BLaER1 (cell line): ENCODE measurements at regions not wholly inside any gene's neighbourhood (a gene's known extent, or its start where the extent isn't known, plus 50 kb on each side); places are given as distances from the start of the nearest gene placed in this dataset.

ENCODE experiments used
- H3K27ac ChIP-seq: shearing (Covaris generic); formaldehyde crosslinking; 2 replicates; pipeline ENCODE4 v1.8.1; 2022
- H3K27me3 ChIP-seq: shearing (Covaris generic); formaldehyde crosslinking; 2 replicates; pipeline ENCODE4 v1.8.1; 2022
- H3K36me3 ChIP-seq: shearing (Covaris generic); formaldehyde crosslinking; 2 replicates; pipeline ENCODE4 v1.8.1; 2022
- H3K4me1 ChIP-seq: shearing (Covaris generic); formaldehyde crosslinking; 2 replicates; pipeline ENCODE4 v1.8.1; 2022
- H3K4me2 ChIP-seq: shearing (Covaris generic); formaldehyde crosslinking; 2 replicates; pipeline ENCODE4 v1.8.1; 2022
- H3K4me3 ChIP-seq: shearing (Covaris generic); formaldehyde crosslinking; 2 replicates; pipeline ENCODE4 v1.8.1; 2022
- H3K9ac ChIP-seq: shearing (Covaris generic); formaldehyde crosslinking; 2 replicates; pipeline ENCODE4 v1.8.1; 2022
- H3K9me3 ChIP-seq: shearing (Covaris generic); formaldehyde crosslinking; 2 replicates; pipeline ENCODE4 v1.8.1; 2022
- H4K20me1 ChIP-seq: shearing (Covaris generic); formaldehyde crosslinking; 2 replicates; pipeline ENCODE4 v1.8.1; 2022
- Cebpa-rat ChIP-seq: shearing (Covaris generic); IDR thresholded peaks from 2 replicates; pipeline ENCODE4 v1.8.1; 2022

DNA sequence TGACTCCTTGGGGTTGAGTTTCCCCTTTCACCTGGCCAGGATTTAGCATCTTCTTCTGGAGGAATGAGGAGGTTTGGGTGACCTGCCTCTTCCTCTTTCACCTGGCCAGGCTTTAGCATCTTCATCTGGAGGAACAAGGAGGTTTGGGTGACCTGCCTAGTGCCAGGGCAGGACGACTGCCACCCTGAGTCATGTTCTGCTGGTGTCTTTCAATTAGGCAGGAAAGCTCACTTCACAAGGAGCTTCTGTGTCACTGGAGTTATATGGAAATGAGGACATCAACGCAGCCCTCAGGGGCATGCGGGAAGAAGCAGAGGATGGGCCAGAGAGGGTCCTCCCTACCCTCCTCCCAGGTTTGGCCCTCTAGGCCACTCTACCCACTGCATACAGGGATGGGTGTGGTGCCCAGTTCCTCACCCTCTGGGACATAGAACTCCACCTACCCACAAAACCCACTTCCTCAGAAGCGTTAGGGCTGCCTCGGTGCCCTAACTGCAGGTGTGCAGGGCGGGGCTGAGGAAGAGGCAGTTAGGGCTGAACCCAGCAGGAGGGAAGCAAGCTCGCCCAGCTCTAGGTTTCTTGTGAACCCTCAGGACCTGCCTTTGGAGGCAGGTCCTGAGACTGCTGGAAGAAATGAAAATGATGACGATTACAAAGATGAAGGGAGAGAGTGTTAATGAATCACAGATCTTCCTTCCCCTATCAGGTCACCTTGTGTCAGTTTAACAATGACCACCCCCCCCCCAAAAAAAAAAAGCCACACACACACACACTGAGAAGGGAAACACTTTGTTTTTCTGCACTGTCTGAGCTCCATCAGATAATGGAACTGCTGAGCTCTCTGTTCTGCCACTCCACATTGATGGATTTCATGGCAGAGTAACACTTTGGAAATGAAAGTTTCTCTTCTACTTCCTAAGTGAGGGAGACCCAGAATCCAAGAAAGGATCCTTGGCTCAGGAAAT lies 71.0 kb downstream of the ARL4C start:
- peak overlapping the region; percentile 83 for H3K4me2 ChIP-seq
- H3K27me3 ChIP-seq, result no peaks in the 10 kb centered on the region
- H3K9me3 ChIP-seq, result no peaks in the 10 kb centered on the region; the same call in 1 of the 2 replicates
- H3K27ac ChIP-seq, result peak overlapping the region; percentile 95
- H3K36me3 ChIP-seq, result no peaks in the 10 kb centered on the region
- H3K4me3 ChIP-seq, result peak overlapping the region; percentile 5; the same call in 1 of the 2 replicates
- no peak for TF ChIP-seq Cebpa-rat
- H3K9ac ChIP-seq, result peak overlapping the region; percentile 76
- no peaks in the 10 kb centered on the region for H4K20me1 ChIP-seq
- peaks cover 87% of the 10 kb centered on the region for H3K4me1 ChIP-seq

GRCh38 chr2:234423884-234424283 lies 73.0 kb downstream of the ARL4C start:
- peaks cover 98% of the 10 kb centered on the region for H3K4me1 ChIP-seq
- H3K36me3 ChIP-seq, result no peaks in the 10 kb centered on the region
- peak overlapping the region; percentile 42; the same call in 1 of the 2 replicates for H3K27ac ChIP-seq
- no peak overlapping the region for H3K4me3 ChIP-seq
- TF ChIP-seq Cebpa-rat, result no peak
- H3K9ac ChIP-seq, result no peak overlapping the region
- H4K20me1 ChIP-seq, result no peaks in the 10 kb centered on the region
- no peaks in the 10 kb centered on the region; the same call in 1 of the 2 replicates for H3K9me3 ChIP-seq
- H3K4me2 ChIP-seq, result peak overlapping the region; percentile 83
- H3K27me3 ChIP-seq, result no peaks in the 10 kb centered on the region

DNA sequence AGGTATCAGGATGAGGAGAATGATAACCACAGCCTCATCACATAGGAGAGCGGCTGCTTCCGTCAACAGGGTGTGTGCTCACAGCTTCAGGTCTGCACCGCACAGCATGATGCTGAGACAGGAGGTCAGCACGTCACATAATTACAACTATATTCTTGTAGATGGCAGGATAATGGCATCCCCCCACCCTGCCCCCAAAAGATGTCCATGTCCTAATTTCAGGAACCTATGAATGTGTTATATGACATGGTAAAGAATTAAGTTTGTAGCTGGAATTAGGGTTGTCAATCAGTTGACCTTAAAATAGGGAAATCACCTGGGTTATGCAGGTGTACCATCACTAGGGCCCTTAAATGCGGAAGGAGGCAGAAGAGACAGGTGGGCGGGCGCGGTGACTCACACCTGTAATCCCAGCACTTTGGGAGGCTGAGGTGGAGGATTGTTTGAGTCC lies 73.9 kb downstream of the ARL4C start:
- H3K36me3 ChIP-seq, result no peaks in the 10 kb centered on the region
- H3K4me2 ChIP-seq, result peak overlapping the region; percentile 83
- no peaks in the 10 kb centered on the region for H3K27me3 ChIP-seq
- no peak overlapping the region; the same call in 1 of the 2 replicates for H3K9ac ChIP-seq
- H3K4me3 ChIP-seq, result no peak overlapping the region
- H3K9me3 ChIP-seq, result peaks cover 8% of the 10 kb centered on the region
- TF ChIP-seq Cebpa-rat, result no peak
- H3K27ac ChIP-seq, result peak overlapping the region; percentile 18; the same call in 1 of the 2 replicates
- peaks cover 89% of the 10 kb centered on the region for H3K4me1 ChIP-seq
- no peaks in the 10 kb centered on the region for H4K20me1 ChIP-seq

GRCh38 chr2:234422273-234422732 lies 74.6 kb downstream of the ARL4C start:
- Histone ChIP-seq H3K9me3 (peaks cover 15% of the 10 kb centered on the region), H3K4me1 (peaks cover 82% of the 10 kb centered on the region)

DNA sequence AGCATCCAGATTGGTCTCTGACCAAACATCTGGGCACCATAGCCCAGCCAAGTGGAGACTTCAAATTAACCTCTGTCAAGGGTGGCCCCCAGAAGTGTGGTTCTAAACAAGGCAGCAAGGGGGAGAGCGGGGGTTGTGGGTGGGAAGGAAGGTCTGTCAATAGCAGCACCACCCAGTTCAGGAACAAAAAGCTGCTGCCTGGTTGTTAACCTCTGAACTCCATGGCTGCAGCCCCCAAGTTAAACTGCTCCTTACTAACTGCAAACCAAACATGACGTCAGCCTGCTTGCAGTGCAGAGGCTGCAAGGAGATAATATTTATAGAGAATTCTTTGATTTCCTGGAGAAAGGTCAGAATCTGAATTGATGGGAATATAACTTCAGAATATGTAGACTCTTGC lies 76.5 kb downstream of the ARL4C start:
- no peak overlapping the region for H3K4me3 ChIP-seq
- no peaks in the 10 kb centered on the region for H3K36me3 ChIP-seq
- TF ChIP-seq Cebpa-rat, result no peak
- H3K9me3 ChIP-seq, result peaks cover 15% of the 10 kb centered on the region
- H3K9ac ChIP-seq, result no peak overlapping the region
- H4K20me1 ChIP-seq, result no peaks in the 10 kb centered on the region
- H3K4me1 ChIP-seq, result peaks cover 63% of the 10 kb centered on the region
- peak overlapping the region; percentile 83 for H3K4me2 ChIP-seq
- H3K27me3 ChIP-seq, result no peaks in the 10 kb centered on the region
- H3K27ac ChIP-seq, result no peak overlapping the region

More at GRCh38 chr2:234422273-234422732, 74.6 kb downstream of the ARL4C start:
- H3K4me2 ChIP-seq, result peak overlapping the region; percentile 83
- TF ChIP-seq Cebpa-rat, result no peak
- no peaks in the 10 kb centered on the region for H3K27me3 ChIP-seq
- H3K9ac ChIP-seq, result no peak overlapping the region
- no peaks in the 10 kb centered on the region for H3K36me3 ChIP-seq
- H3K27ac ChIP-seq, result no peak overlapping the region
- H3K4me3 ChIP-seq, result no peak overlapping the region
- H4K20me1 ChIP-seq, result no peaks in the 10 kb centered on the region

- H3K9me3 ChIP-seq, result peaks cover 15% of the 10 kb centered on the region
- H4K20me1 ChIP-seq, result no peaks in the 10 kb centered on the region
- no peak overlapping the region for H3K9ac ChIP-seq
- no peaks in the 10 kb centered on the region for H3K36me3 ChIP-seq
- H3K4me2 ChIP-seq, result 0 out of 2 replicates have a peak overlapping the region, but pooled peaks have one; percentile 83
- no peak for TF ChIP-seq Cebpa-rat
- H3K4me3 ChIP-seq, result no peak overlapping the region
- no peak overlapping the region for H3K27ac ChIP-seq
- peaks cover 63% of the 10 kb centered on the region for H3K4me1 ChIP-seq
- H3K27me3 ChIP-seq, result no peaks in the 10 kb centered on the region
These were observed 77.2 kb downstream of the ARL4C start for GRCh38 chr2:234419726-234420125.

GRCh38 chr2:234415706-234416105 lies 81.2 kb downstream of the ARL4C start:
- peaks cover 15% of the 10 kb centered on the region for H3K9me3 ChIP-seq
- peaks cover 29% of the 10 kb centered on the region for H3K4me1 ChIP-seq
- no peak overlapping the region for H3K27ac ChIP-seq
- no peak for TF ChIP-seq Cebpa-rat
- H3K27me3 ChIP-seq, result no peaks in the 10 kb centered on the region
- H3K4me3 ChIP-seq, result no peak overlapping the region
- no peaks in the 10 kb centered on the region for H4K20me1 ChIP-seq
- no peak overlapping the region for H3K9ac ChIP-seq
- no peaks in the 10 kb centered on the region for H3K36me3 ChIP-seq
- no peak overlapping the region for H3K4me2 ChIP-seq

DNA sequence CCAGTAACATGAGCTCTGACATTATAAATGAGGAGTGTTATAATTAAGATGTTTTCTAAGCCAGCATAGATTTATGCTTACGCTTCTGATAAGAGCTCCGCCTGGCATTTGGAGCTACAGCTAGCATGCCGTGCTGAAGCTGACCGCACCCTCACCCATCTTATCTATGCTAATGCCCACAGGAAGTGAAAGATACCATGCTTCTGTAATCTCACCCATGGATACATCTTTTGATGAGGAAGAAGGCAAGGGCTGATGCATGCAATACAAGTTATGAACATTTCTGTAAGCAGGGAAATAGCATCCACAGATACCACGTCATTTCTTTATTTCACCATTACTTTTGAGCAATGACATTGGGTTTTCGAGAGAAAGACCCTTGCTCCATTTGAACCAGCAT lies 82.3 kb downstream of the ARL4C start:
- H3K4me3 ChIP-seq, result no peak overlapping the region
- TF ChIP-seq Cebpa-rat, result no peak
- H3K9ac ChIP-seq, result no peak overlapping the region
- H3K4me1 ChIP-seq, result peaks cover 18% of the 10 kb centered on the region
- H3K27me3 ChIP-seq, result no peaks in the 10 kb centered on the region
- H3K27ac ChIP-seq, result no peak overlapping the region
- H3K9me3 ChIP-seq, result peaks cover 15% of the 10 kb centered on the region
- no peaks in the 10 kb centered on the region for H3K36me3 ChIP-seq
- H3K4me2 ChIP-seq, result peak overlapping the region; percentile 49
- H4K20me1 ChIP-seq, result no peaks in the 10 kb centered on the region

GRCh38 chr2:234412726-234413125 lies 84.2 kb downstream of the ARL4C start:
- Histone ChIP-seq H3K4me2 (no peak overlapping the region), H3K4me3 (no peak overlapping the region), H3K9ac (no peak overlapping the region), H3K4me1 (peaks cover 14% of the 10 kb centered on the region), H3K27me3 (no peaks in the 10 kb centered on the region), H4K20me1 (no peaks in the 10 kb centered on the region), H3K9me3 (peaks cover 4% of the 10 kb centered on the region), H3K27ac (no peak overlapping the region), H3K36me3 (no peaks in the 10 kb centered on the region)
- TF ChIP-seq Cebpa-rat, result no peak

DNA sequence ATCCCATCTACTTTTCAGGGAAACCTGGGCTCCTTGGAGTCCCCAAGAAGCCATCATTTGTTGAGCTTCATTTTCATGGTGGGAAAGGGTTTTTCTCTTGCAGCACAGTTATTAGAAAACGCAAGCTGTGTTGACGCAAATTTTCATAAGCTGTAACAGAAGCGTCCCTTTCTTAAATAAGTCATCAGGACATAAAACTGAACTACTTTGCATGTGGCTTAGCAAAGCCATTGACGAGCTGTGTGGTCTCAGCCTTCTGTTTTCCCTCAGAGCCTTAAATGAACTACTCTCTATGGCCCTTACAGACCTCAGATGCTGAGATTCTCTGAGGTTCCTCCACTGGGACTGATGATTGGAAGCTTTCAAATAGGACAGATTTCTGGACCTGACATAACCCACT lies 85.1 kb downstream of the ARL4C start:
- Histone ChIP-seq H3K9ac (no peak overlapping the region), H4K20me1 (no peaks in the 10 kb centered on the region), H3K27ac (no peak overlapping the region), H3K27me3 (no peaks in the 10 kb centered on the region), H3K4me2 (no peak overlapping the region), H3K4me3 (no peak overlapping the region), H3K4me1 (peaks cover 14% of the 10 kb centered on the region), H3K9me3 (no peaks in the 10 kb centered on the region), H3K36me3 (no peaks in the 10 kb centered on the region)
- TF ChIP-seq Cebpa-rat, result no peak
